K562 (cell line): ENCODE measurements at regions not wholly inside any gene's neighbourhood (a gene's known extent, or its start where the extent isn't known, plus 50 kb on each side); places are given as distances from the start of the nearest gene placed in this dataset.

Experiments used
- ATAC-seq: fragments of 200-7000 bp; cut with Tn5 transposase; 3 replicates; pipeline ENCODE4 v1.9.1; 2020; ENCODE audit warnings: moderate library complexity
- BruUV-seq: library from RNA; stranded (reverse); fragments of 400-500 nt; replicated peaks from 2 replicates; lab custom pipeline; 2021; lab: Mats Ljungman, UMichigan
- CTCF ChIA-PET: fragments of 300-600 bp; formaldehyde crosslinking; extraction: SDS; loops from one replicate; lab custom pipeline; 2021; ENCODE audit warnings: low intra/inter-chr PET ratio; lab: Yijun Ruan, JAX
- POLR2A ChIA-PET: fragments of 300-600, 350-650 bp; sonication (Branson Sonifier 250); formaldehyde crosslinking; extraction: SDS; loops from one replicate; lab custom pipeline; 2021; ENCODE audit warnings: antibody characterized with exemption, inconsistent platforms; lab: Yijun Ruan, JAX
- DNase-seq, 4 experiments: peaks; one replicate each; pipeline versions ENCODE4 v3.0.0 to v3.0.0-alpha.2; 2011 to 2018; ENCODE audit warnings: low spot score in 3 of 4, mixed read lengths in 3 of 4; ENCODE audit errors: extremely low read depth in 1 of 4
- FAIRE-seq: peaks from 2 replicates; lab custom pipeline; 2011; peaks lifted over from hg19 to GRCh38; lab: Jason Lieb, UNC
- H2AFZ ChIP-seq: 2 replicates; pipeline ENCODE4 v1.6.0; 2011; ENCODE audit warnings: low read depth, low read length, control low read depth, inconsistent platforms
- H3K27ac ChIP-seq: fragments of 200-600 bp; 3 replicates; pipeline ENCODE4 v1.8.0; 2011; ENCODE audit warnings: low read depth, mild to moderate bottlenecking, control low read depth, inconsistent platforms, low read length, moderate library complexity, mixed read lengths; ENCODE audit errors: extremely low read depth
- H3K27me3 ChIP-seq, 2 experiments: fragments of 300-600 bp in 1 of 2; 2 replicates in 1 of 2; 3 replicates in 1 of 2; pipeline versions ENCODE4 v1.6.0 to v1.8.0; 2011; ENCODE audit warnings: inconsistent platforms in 2 of 2, low read length in 2 of 2, mild to moderate bottlenecking in 1 of 2, mixed read lengths in 1 of 2, moderate library complexity in 1 of 2; ENCODE audit not compliant: control insufficient read depth in 2 of 2, insufficient read depth in 2 of 2
- H3K36me3 ChIP-seq: fragments of 300-600 bp; 3 replicates; pipeline ENCODE4 v1.8.0; 2011; ENCODE audit warnings: mild to moderate bottlenecking, low read length, inconsistent platforms; ENCODE audit not compliant: control insufficient read depth, insufficient read depth
- H3K4me1 ChIP-seq, 2 experiments: fragments of 200-600 bp in 1 of 2; replicated peaks in 1 of 2; 2 replicates in 1 of 2; 3 replicates in 1 of 2; pipeline versions ENCODE4 v1.5.1 to v1.8.0; 2011; ENCODE audit warnings: inconsistent platforms in 2 of 2, low read length in 2 of 2, mild to moderate bottlenecking in 1 of 2, mixed read lengths in 1 of 2, moderate library complexity in 1 of 2; ENCODE audit not compliant: control insufficient read depth in 2 of 2, insufficient read depth in 2 of 2
- H3K4me2 ChIP-seq: 2 replicates; pipeline ENCODE4 v1.6.1; 2011; ENCODE audit warnings: low read length, control low read depth, inconsistent platforms, mixed read lengths; ENCODE audit not compliant: insufficient read depth
- H3K4me3 ChIP-seq: fragments of 200-600 bp; sonication (generic), shearing (Covaris generic); 2 replicates; pipeline ENCODE4 v1.5.1; 2016; ENCODE audit warnings: control low read depth, inconsistent platforms
- H3K79me2 ChIP-seq: fragments of 200-600 bp; 3 replicates; pipeline ENCODE4 v1.8.0; 2011; ENCODE audit warnings: low read length, inconsistent platforms; ENCODE audit not compliant: control insufficient read depth, insufficient read depth
- H3K9ac ChIP-seq, 2 experiments: 2 replicates each; pipeline versions ENCODE4 v1.6.0 to v1.6.1; 2011; ENCODE audit warnings: low read depth in 2 of 2, low read length in 2 of 2, control low read depth in 1 of 2, inconsistent platforms in 1 of 2, mild to moderate bottlenecking in 1 of 2, mixed read lengths in 1 of 2; ENCODE audit not compliant: insufficient read depth in 1 of 2
- H3K9me1 ChIP-seq: one replicate; pipeline ENCODE4 v1.6.0; 2011; ENCODE audit warnings: inconsistent platforms, mild to moderate bottlenecking, low read length, moderate library complexity; ENCODE audit not compliant: control insufficient read depth, insufficient read depth
- H3K9me3 ChIP-seq: replicated peaks from 2 replicates; pipeline ENCODE4 v1.5.1; 2011; ENCODE audit warnings: low read depth, low read length, inconsistent platforms; ENCODE audit not compliant: control insufficient read depth, insufficient read depth
- H4K20me1 ChIP-seq: replicated peaks from 2 replicates; pipeline ENCODE4 v1.6.1; 2011; ENCODE audit warnings: low read length, inconsistent platforms, mixed read lengths; ENCODE audit not compliant: control insufficient read depth, insufficient read depth
- NFRKB ChIP-seq: fragments of 450-650 bp; IDR thresholded peaks from 2 replicates; pipeline ENCODE4 v1.6.1; 2016; ENCODE audit warnings: low read depth
- NUFIP1 ChIP-seq: fragments of 450-650 bp; IDR thresholded peaks from 2 replicates; pipeline ENCODE4 v1.6.1; 2018; ENCODE audit not compliant: partially characterized antibody
- PRMT5 ChIP-seq: sonication (generic); formaldehyde crosslinking; IDR thresholded peaks from 2 replicates; pipeline ENCODE4 v1.5.0; 2020; ENCODE audit warnings: missing genetic modification reagents
- SOX6 ChIP-seq: fragments of 450-650 bp; IDR thresholded peaks from 2 replicates; pipeline ENCODE4 v1.6.1; 2014; ENCODE audit warnings: mild to moderate bottlenecking
- TEAD1 ChIP-seq, 2 experiments: fragments of 450-650 bp in 1 of 2; sonication (generic) in 1 of 2; formaldehyde crosslinking; IDR thresholded peaks; 2 replicates each; pipeline versions ENCODE4 v1.4.0 to v1.8.0; 2020 to 2022; ENCODE audit warnings: mild to moderate bottlenecking in 2 of 2, missing genetic modification reagents in 1 of 2
- YBX1 ChIP-seq: fragments of 450-650 bp; IDR thresholded peaks from 2 replicates; pipeline ENCODE4 v1.7.1; 2016; ENCODE audit warnings: mild to moderate bottlenecking
- ZNF764 ChIP-seq: fragments of 250-450 bp; sonication (Bioruptor Pico); IDR thresholded peaks from 2 replicates; pipeline ENCODE4 v1.4.0; 2020; ENCODE audit warnings: low read depth, mild to moderate bottlenecking, moderate library complexity
- WGBS: fragments of 100-300 bp; shearing (Covaris generic); methylation state at CpG from one replicate; pipeline ENCODE4 v1.1.6; 2016; ENCODE audit warnings: low coverage, mixed read lengths; ENCODE audit not compliant: insufficient coverage; ENCODE audit errors: missing lambda C conversion rate; 5-methylcytosine and 5-hydroxymethylcytosine counted together
- in situ Hi-C: fragments of 300-500 bp; cut with MboI; formaldehyde crosslinking; loops from 4 replicates; pipeline ENCODE4 v1.15.0; 2018; ENCODE audit warnings: inconsistent platforms, mixed read lengths
- intact Hi-C: fragments of 100-400 bp; cut with micrococcal nuclease; formaldehyde crosslinking; loops from 2 replicates; pipeline ENCODE4 v1.14.2; 2022
- TF ChIP-seq, protein P1 (sequence below): sonication (generic); formaldehyde crosslinking; IDR thresholded peaks from 2 replicates; pipeline ENCODE4 v1.4.0; 2020; ENCODE audit warnings: mild to moderate bottlenecking, missing genetic modification reagents
- TF ChIP-seq, protein P2 (sequence below): fragments of 250-450 bp; sonication (Bioruptor Pico); IDR thresholded peaks from 2 replicates; pipeline ENCODE4 v1.4.0; 2020; ENCODE audit warnings: mild to moderate bottlenecking, moderate library complexity
- TF ChIP-seq, protein P3 (sequence below), 2 experiments: fragments of 450-650 bp in 1 of 2; sonication (generic) in 1 of 2; formaldehyde crosslinking; conservative IDR thresholded peaks; 2 replicates each; pipeline versions ENCODE4 v1.4.0 to v1.8.1; 2020 to 2022; ENCODE audit warnings: mild to moderate bottlenecking in 1 of 2, missing genetic modification reagents in 1 of 2

DNA sequence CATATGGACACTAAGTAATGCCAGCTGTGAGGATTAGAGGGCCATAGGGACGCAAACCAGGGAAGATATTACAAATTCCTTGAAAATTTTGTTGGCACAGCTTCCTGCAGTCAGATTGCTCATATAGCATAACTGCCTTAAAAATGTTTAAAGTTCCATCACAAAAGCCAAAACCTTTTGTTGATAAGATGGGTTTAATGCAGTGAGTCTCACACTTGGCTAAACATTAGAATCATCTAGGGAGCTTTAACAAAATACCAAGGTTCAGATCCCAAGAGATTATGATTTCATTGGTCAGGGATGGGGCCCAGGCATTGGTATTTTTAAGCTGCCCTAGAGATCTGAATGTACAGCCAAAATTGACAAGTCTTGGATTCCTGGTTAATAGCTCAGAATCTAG is 376.5 kb upstream of the MAD2L1 start:
- FAIRE-seq: no peak
- no peak for ATAC-seq
- Histone ChIP-seq H3K79me2 (no peaks in the 10 kb centered on the region), H3K4me2 (no peak overlapping the region), H3K9me1 (no peaks in the 10 kb centered on the region), H3K4me3 (no peak overlapping the region), H4K20me1 (no peaks in the 10 kb centered on the region), H3K27ac (no peak overlapping the region), H2AFZ (no peak overlapping the region), H3K36me3 (no peaks in the 10 kb centered on the region), H3K9me3 (no peaks in the 10 kb centered on the region), H3K9ac (no peak overlapping the region)
- DNase-seq: no peak
- in situ Hi-C loops: no loop called here
- POLR2A ChIA-PET: no interaction called here
- CTCF ChIA-PET: no interaction called here
- intact Hi-C loops: no loop called here
- BruUV-seq: no TSS peak
- TF ChIP-seq NUFIP1: no peak
- no peak for TF ChIP-seq NFRKB
- TF ChIP-seq ZNF764 (CRISPR knock-in tag): no peak
- no peak for TF ChIP-seq YBX1
- TF ChIP-seq, protein P1, sequence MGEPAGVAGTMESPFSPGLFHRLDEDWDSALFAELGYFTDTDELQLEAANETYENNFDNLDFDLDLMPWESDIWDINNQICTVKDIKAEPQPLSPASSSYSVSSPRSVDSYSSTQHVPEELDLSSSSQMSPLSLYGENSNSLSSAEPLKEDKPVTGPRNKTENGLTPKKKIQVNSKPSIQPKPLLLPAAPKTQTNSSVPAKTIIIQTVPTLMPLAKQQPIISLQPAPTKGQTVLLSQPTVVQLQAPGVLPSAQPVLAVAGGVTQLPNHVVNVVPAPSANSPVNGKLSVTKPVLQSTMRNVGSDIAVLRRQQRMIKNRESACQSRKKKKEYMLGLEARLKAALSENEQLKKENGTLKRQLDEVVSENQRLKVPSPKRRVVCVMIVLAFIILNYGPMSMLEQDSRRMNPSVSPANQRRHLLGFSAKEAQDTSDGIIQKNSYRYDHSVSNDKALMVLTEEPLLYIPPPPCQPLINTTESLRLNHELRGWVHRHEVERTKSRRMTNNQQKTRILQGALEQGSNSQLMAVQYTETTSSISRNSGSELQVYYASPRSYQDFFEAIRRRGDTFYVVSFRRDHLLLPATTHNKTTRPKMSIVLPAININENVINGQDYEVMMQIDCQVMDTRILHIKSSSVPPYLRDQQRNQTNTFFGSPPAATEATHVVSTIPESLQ (CRISPR knock-in tag): no peak
- no peak for TF ChIP-seq TEAD1 (CRISPR knock-in tag; IDR thresholded peaks at IDR 0.05)
- TF ChIP-seq, protein P2, sequence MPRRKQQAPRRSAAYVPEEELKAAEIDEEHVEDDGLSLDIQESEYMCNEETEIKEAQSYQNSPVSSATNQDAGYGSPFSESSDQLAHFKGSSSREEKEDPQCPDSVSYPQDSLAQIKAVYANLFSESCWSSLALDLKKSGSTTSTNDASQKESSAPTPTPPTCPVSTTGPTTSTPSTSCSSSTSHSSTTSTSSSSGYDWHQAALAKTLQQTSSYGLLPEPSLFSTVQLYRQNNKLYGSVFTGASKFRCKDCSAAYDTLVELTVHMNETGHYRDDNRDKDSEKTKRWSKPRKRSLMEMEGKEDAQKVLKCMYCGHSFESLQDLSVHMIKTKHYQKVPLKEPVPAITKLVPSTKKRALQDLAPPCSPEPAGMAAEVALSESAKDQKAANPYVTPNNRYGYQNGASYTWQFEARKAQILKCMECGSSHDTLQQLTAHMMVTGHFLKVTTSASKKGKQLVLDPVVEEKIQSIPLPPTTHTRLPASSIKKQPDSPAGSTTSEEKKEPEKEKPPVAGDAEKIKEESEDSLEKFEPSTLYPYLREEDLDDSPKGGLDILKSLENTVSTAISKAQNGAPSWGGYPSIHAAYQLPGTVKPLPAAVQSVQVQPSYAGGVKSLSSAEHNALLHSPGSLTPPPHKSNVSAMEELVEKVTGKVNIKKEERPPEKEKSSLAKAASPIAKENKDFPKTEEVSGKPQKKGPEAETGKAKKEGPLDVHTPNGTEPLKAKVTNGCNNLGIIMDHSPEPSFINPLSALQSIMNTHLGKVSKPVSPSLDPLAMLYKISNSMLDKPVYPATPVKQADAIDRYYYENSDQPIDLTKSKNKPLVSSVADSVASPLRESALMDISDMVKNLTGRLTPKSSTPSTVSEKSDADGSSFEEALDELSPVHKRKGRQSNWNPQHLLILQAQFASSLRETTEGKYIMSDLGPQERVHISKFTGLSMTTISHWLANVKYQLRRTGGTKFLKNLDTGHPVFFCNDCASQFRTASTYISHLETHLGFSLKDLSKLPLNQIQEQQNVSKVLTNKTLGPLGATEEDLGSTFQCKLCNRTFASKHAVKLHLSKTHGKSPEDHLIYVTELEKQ (CRISPR knock-in tag): no peak
- no peak for TF ChIP-seq SOX6
- TF ChIP-seq, protein P3, sequence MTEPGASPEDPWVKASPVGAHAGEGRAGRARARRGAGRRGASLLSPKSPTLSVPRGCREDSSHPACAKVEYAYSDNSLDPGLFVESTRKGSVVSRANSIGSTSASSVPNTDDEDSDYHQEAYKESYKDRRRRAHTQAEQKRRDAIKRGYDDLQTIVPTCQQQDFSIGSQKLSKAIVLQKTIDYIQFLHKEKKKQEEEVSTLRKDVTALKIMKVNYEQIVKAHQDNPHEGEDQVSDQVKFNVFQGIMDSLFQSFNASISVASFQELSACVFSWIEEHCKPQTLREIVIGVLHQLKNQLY (CRISPR knock-in tag; conservative IDR thresholded peaks at IDR 0.05): no peak
- no peak for TF ChIP-seq PRMT5 (CRISPR knock-in tag)
- TF ChIP-seq, all 486 proteins: peak for 0
- H3K27me3 ChIP-seq: no peaks in the 10 kb centered on the region
- WGBS: 0% methylated on average over 1 of the region's 1 CpG
- H3K4me1 ChIP-seq: no peaks in the 10 kb centered on the region
